SH-SY5Y (cell line): ENCODE measurements at regions not wholly inside any gene's neighbourhood (a gene's known extent, or its start where the extent isn't known, plus 50 kb on each side); places are given as distances from the start of the nearest gene placed in this dataset.

ENCODE experiments used
- GATA2 ChIP-seq: IDR thresholded peaks from 2 replicates; pipeline ENCODE4 v1.6.1; 2011; ENCODE audit warnings: mild to moderate bottlenecking, low read depth, low read length
- GATA3 ChIP-seq: IDR thresholded peaks from 2 replicates; pipeline ENCODE4 v1.6.1; 2011; ENCODE audit warnings: low read depth, mild to moderate bottlenecking, low read length, moderate library complexity

- no peak for TF ChIP-seq GATA3
- no peak for TF ChIP-seq GATA2
Observed at GRCh38 chr10:78619115-78619851, 449.5 kb upstream of the ZMIZ1 start.

DNA sequence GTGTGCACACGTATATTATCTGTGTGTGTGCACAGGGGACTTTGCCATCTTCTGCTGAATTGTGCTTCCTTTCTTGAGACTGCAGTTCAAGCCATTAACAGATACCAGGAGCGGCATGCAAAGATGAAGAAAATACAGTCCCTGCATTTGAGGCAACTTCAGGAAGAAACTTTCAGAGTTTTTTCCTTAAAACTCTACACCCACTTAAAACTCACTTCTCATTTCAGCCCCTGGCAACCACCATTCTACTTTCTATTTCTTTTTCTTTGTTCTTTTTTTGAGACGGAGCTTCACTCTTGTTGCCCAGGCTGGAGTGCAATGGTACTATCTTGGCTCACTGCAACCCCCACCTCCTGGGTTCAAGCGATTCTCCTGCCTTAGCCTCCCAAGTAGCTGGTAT is 448.9 kb upstream of the ZMIZ1 start:
- TF ChIP-seq GATA2 (no peak), GATA3 (no peak)

DNA sequence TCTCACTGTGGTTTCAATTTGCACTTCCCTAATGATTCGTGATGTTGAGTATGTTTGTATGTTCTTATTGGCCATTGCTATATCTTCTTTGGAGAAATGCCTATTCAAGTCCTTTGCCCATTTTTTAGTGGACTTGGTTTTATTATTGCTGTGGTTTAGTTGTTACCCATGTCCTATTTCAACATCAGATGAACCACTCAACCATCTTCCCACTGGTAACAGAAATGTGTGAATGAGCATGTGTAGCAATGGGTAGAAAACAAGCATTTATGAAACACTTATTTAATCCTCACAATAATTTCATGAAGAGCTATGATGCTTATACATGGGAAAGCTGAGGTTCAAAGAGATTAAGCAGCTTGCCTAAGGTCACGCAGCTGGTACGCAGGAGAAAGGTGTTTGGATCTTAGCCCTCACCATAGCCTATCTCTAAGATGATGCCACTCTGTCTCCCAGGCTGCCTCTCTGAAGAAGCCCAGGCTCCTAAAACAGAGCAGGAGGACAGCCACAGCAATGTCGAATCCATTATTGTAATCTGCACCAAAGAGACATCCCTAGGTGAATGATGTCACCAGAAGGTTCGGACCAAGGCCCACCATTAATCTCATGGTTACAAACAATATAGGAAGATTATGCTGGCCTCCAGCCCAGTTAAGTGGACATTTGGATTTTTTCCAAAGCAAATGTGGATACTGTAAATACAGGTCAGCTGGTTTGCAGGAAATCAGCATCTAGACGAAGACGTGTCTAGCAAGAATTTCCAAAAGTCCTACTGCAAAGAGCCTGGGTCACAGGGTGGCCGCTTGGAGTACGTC is 447.6 kb upstream of the ZMIZ1 start:
- TF ChIP-seq GATA3: no peak
- peak; percentile 53 for TF ChIP-seq GATA2

- TF ChIP-seq GATA3 (no peak), GATA2 (no peak)
Observed at GRCh38 chr10:78623578-78624215, 445.1 kb upstream of the ZMIZ1 start.

DNA sequence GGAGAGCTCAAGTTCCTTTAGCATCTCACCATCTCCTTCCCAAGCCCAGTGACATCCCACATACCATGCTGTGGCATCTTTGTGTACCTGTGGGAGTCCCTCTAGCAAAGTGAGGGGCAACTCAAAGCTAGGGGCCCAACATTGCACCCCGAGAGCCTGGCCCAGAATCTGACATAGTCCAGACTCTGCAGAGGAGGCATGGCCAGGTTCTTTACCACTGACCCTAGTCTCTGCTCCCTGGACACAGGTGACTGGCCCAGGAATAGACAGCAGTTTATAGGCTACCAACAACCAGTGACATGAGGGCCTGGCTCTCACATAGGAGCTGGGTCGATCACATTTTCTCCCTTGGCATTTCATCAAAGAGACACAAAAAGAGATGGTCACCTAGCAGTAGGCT is 444.0 kb upstream of the ZMIZ1 start:
- TF ChIP-seq GATA2 (no peak), GATA3 (no peak)

- no peak for TF ChIP-seq GATA3
- no peak for TF ChIP-seq GATA2
Observed at GRCh38 chr10:78626471-78626870, 442.3 kb upstream of the ZMIZ1 start.

DNA sequence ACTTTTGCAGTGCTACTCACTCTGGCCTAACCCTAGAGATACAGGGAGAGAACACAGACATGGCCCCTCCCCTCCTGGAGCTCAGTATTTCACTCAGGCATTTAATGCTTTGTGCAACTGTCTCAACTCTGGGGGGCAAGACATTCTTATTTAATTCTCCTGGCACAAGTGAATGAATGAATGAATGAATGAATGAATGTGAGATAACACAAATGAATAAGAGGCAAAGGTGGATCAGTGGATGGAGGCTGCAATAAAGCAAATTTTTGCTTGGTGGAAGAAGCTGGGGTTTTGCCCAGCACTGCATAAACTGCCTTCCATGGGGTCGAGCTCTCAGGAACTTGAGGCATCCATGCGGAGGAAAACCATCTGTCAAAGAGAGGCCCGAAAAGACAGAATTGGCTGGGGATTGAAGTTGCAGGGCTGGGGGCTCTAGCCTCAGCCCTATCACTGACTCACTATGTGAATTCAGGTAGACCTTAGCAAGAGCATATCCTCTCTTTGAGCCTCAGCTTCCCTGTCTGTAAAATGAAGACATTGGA is 441.4 kb upstream of the ZMIZ1 start:
- TF ChIP-seq GATA3: no peak
- TF ChIP-seq GATA2: no peak

- TF ChIP-seq GATA2: no peak
- TF ChIP-seq GATA3: no peak
Observed at GRCh38 chr10:78628976-78629375, 439.8 kb upstream of the ZMIZ1 start.

GRCh38 chr10:78629773-78630172 is 439.0 kb upstream of the ZMIZ1 start:
- TF ChIP-seq GATA3: no peak
- TF ChIP-seq GATA2: no peak

DNA sequence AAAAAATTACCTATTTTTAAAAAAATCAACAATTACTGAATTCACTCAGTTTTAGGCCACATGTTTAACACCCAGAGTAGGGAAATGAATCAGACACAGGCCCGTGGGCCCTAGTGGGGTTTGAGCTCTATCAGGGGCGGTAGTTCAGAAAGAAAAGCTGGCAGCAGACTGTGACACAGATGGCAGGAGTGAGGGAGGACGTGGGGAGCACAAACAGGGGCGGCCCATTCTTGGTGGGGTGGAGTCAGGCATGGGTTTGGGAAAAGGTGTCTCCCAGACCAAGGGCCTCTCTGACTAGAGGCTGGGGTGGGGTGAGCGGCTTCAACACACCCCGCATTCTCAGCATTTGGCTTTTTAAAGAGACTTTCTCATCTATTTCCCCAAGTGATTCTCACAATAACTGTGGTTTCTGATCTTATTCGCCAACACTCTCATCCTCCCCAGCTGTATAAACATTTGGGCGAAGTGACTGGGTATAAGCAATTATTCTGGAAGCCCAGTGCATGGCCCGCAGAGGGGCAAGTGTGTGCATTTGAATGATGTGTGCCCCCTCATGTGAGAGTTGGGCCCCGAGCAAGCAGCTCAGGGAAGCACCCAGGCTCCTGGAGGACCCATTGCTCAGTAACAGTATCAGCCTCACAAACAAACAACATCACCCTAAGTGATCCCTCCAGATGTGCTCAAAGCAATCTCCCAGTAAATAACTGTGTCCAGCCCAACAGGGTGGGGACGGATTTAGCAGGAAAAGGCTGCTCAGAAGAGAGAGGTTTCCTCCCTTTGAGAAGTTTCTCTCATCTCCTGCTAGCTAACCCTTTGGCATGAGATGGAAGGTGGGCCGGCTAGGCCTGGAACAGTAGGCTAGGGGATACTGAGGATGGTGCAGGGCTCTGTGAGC is 437.6 kb upstream of the ZMIZ1 start:
- TF ChIP-seq GATA2 (no peak), GATA3 (no peak)

DNA sequence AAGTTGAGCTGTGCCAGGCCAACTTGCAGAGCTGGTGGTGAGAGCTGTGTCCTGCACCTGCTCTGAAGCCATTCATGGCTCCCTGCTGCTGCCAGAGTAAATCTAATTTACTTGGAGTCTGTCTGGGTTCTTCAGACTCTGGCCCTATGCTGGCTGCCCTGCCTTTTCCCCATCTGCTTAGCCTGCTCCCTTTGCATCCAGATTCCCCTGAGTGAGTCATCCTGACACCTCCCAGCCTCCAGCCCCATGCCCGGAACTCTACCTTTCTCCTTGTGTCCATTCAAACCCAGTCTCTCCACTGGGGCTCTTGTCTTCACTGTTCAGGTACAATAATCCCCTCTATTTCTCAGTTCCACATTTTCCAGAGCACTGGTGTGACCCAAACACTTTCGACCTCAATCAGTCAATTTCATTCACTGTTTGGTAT is 434.4 kb upstream of the ZMIZ1 start:
- TF ChIP-seq GATA2: no peak
- no peak for TF ChIP-seq GATA3

- TF ChIP-seq GATA3 (no peak), GATA2 (peak; percentile 46; the same call in 1 of the 2 replicates)
Observed at GRCh38 chr10:78634835-78635234, 433.9 kb upstream of the ZMIZ1 start.

GRCh38 chr10:78639629-78640028 is 429.1 kb upstream of the ZMIZ1 start:
- TF ChIP-seq GATA3 (no peak), GATA2 (no peak)
